Immature natural killer cell (primary cell): ENCODE measurements at regions not wholly inside any gene's neighbourhood (a gene's known extent, or its start where the extent isn't known, plus 50 kb on each side); places are given as distances from the start of the nearest gene placed in this dataset.

Experiments used
- DNase-seq, 3 donors: peaks; one replicate each; pipeline ENCODE4 v3.0.0; 2022; ENCODE audit warnings: mixed read lengths in 1 of 3
- H3K27ac Mint-ChIP-seq, 6 donors: one replicate each; pipeline ENCODE4 v1.8.0; 2020; ENCODE audit warnings: mixed read lengths in 6 of 6, mild to moderate bottlenecking in 5 of 6, inconsistent platforms in 4 of 6, moderate library complexity in 3 of 6
- H3K27me3 Mint-ChIP-seq, 3 donors: one replicate each; pipeline ENCODE4 v1.8.0; 2020 to 2021; ENCODE audit warnings: low read depth in 3 of 3, mild to moderate bottlenecking in 3 of 3, mixed read lengths in 3 of 3, moderate library complexity in 3 of 3, inconsistent platforms in 1 of 3
- H3K36me3 Mint-ChIP-seq, 3 donors: one replicate each; pipeline ENCODE4 v1.8.0; 2020; ENCODE audit warnings: mixed read lengths in 3 of 3, inconsistent platforms in 2 of 3, mild to moderate bottlenecking in 2 of 3
- H3K4me1 Mint-ChIP-seq, 2 donors: one replicate each; pipeline ENCODE4 v1.8.0; 2020; ENCODE audit warnings: inconsistent platforms in 2 of 2, mild to moderate bottlenecking in 2 of 2, mixed read lengths in 2 of 2, moderate library complexity in 1 of 2
- H3K4me3 Mint-ChIP-seq, 5 donors: one replicate each; pipeline ENCODE4 v1.8.0; 2020; ENCODE audit warnings: mild to moderate bottlenecking in 5 of 5, mixed read lengths in 5 of 5, inconsistent platforms in 3 of 5, moderate library complexity in 3 of 5
- H3K9me3 Mint-ChIP-seq, 6 donors: one replicate each; pipeline ENCODE4 v1.8.0; 2020; ENCODE audit warnings: mild to moderate bottlenecking in 6 of 6, mixed read lengths in 6 of 6, inconsistent platforms in 4 of 6, moderate library complexity in 3 of 6

GRCh38 chr4:31283679-31284078, 563.5 kb downstream of the PCDH7 start:
- no peak overlapping the region for H3K4me3 Mint-ChIP-seq
- no peak for DNase-seq
- H3K27me3 Mint-ChIP-seq, result no peaks in the 10 kb centered on the region
- H3K9me3 Mint-ChIP-seq, result peaks cover 5 to 28% (median 13%) of the 10 kb centered on the region in 6 donors
- no peaks in the 10 kb centered on the region for H3K4me1 Mint-ChIP-seq
- H3K36me3 Mint-ChIP-seq, result no peaks in the 10 kb centered on the region
- H3K27ac Mint-ChIP-seq, result no peak overlapping the region

DNA sequence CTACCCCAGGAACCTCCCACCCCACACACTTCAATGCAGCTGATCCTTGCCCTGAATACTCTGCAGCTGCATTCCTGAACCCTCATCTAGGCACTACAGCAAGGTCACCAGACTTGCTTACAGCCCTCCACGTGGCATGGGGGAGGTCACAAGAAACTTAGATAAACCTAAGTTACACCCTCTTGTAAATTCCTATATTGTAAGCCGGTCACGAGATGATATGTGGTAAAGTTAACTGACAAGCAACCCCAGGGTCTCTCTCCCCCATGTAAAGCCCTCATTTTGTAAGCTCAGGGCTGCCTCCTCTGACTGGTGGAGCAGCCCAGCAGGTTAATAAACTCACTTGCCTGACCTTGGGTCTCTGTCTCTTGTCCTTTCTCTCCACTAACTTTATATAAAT, 570.7 kb downstream of the PCDH7 start:
- H3K36me3 Mint-ChIP-seq, result no peaks in the 10 kb centered on the region
- H3K4me3 Mint-ChIP-seq, result no peak overlapping the region
- peaks cover 7 to 33% (median 20%) of the 10 kb centered on the region in 6 donors for H3K9me3 Mint-ChIP-seq
- H3K27me3 Mint-ChIP-seq, result peaks cover 0 to 2% (median 0%) of the 10 kb centered on the region in 3 donors
- H3K4me1 Mint-ChIP-seq, result no peaks in the 10 kb centered on the region
- no peak for DNase-seq
- H3K27ac Mint-ChIP-seq, result no peak overlapping the region

DNA sequence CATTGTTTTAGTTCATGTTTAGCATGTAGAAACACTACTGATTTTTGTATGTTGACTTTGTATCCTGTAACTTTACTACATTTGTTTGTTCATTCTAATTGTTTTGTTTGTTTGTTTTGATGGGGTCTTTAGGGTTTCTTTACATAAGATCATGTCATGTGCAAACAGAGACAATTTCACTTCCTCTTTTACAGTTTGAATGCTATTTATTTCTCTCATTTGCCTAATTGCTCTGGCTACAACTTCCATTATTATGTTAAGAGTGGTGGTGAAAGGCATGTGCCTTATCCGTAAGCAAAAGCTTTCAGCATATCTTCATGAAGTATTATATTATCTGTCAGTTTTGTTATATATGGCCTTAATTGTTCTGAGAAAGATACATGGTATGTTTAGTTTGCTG, 571.1 kb downstream of the PCDH7 start:
- Mint-ChIP-seq H3K27ac (no peak overlapping the region), H3K36me3 (no peaks in the 10 kb centered on the region), H3K4me1 (no peaks in the 10 kb centered on the region), H3K9me3 (peaks cover 7 to 33% (median 20%) of the 10 kb centered on the region in 6 donors), H3K27me3 (peaks cover 0 to 2% (median 0%) of the 10 kb centered on the region in 3 donors), H3K4me3 (no peak overlapping the region)
- no peak for DNase-seq

DNA sequence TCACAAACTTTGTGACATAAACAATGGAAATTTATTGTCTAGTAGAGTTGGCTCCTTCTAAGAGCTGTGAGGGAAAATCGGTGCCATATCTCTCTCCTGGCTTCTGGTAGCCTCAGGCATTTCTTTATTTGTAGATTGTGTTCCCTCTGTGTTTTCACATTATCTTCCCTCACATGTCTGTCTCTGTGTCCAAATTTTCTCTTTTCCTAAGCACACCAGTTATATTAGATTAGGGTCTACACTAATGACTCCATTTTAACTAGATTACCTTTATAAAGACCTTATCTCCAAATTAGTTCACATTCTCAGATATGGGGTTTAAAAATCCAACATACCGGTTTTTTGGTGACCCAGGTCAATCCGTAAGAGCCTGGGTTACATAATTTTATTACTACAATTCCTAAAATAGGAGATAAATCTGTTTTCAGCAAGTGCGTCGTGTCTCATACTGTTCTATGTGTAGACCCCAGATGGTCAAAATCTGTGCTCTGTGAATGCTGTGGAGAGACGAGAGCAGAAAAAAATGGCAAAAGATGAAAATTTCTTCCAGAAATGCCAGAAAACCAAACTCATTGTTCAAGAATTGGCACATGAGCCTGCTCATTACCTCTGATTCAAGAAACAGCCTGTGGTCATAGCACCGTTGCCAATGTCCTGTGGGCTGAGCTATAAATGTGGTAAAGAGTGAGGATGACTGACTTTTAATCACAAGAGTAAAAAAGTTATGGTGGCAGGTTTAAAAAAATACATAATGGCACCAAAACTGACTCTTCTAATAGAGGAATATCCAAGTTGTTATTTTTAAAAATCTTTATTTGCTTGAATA, 574.7 kb downstream of the PCDH7 start:
- no peak overlapping the region for H3K27ac Mint-ChIP-seq
- H3K9me3 Mint-ChIP-seq, result peaks cover 6 to 35% (median 17%) of the 10 kb centered on the region in 6 donors
- DNase-seq, result no peak

DNA sequence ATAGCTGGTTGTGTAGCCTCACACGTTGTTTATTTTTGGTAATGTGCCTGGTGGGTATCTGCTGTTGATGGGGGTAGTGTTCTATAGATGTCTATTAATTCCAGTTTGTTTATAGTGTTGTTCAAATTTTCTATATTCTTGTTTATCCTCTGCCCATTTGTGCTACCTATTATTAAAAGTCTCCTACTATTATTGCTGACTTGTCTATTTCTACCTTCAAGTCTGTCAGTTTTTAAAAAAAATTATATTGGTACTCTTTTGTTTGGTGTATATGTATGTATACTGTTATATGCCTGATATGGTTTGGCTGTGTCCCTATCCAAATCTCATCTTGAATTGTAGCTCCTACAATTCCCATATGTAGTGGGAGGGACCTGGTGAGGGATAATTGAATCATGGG, 578.6 kb downstream of the PCDH7 start:
- H3K27ac Mint-ChIP-seq, result no peak overlapping the region
- H3K9me3 Mint-ChIP-seq, result peaks cover 6 to 26% (median 13%) of the 10 kb centered on the region in 6 donors
- H3K36me3 Mint-ChIP-seq, result no peaks in the 10 kb centered on the region
- peaks cover 0 to 4% (median 0%) of the 10 kb centered on the region in 3 donors for H3K27me3 Mint-ChIP-seq
- DNase-seq, result no peak
- H3K4me3 Mint-ChIP-seq, result no peak overlapping the region
- H3K4me1 Mint-ChIP-seq, result no peaks in the 10 kb centered on the region

More for the DNA sequence above, 574.7 kb downstream of the PCDH7 start:
- Mint-ChIP-seq H3K27me3 (peaks cover 0 to 2% (median 0%) of the 10 kb centered on the region in 3 donors), H3K4me1 (no peaks in the 10 kb centered on the region), H3K36me3 (no peaks in the 10 kb centered on the region), H3K4me3 (no peak overlapping the region)

GRCh38 chr4:31307029-31307428, 586.9 kb downstream of the PCDH7 start:
- Mint-ChIP-seq H3K27me3 (no peaks in the 10 kb centered on the region), H3K4me1 (no peaks in the 10 kb centered on the region), H3K27ac (no peak overlapping the region), H3K9me3 (peaks cover 4 to 67% (median 30%) of the 10 kb centered on the region in 6 donors), H3K4me3 (no peak overlapping the region), H3K36me3 (no peaks in the 10 kb centered on the region)
- no peak for DNase-seq

- Mint-ChIP-seq H3K4me3 (no peak overlapping the region), H3K4me1 (no peaks in the 10 kb centered on the region), H3K27me3 (peaks cover 0 to 1% (median 1%) of the 10 kb centered on the region in 3 donors), H3K36me3 (no peaks in the 10 kb centered on the region), H3K9me3 (peaks cover 4 to 26% (median 14%) of the 10 kb centered on the region in 6 donors), H3K27ac (no peak overlapping the region)
- DNase-seq, result no peak
These were observed 604.6 kb downstream of the PCDH7 start for GRCh38 chr4:31324814-31325213.

- DNase-seq, result no peak
- Mint-ChIP-seq H3K27ac (no peak overlapping the region), H3K36me3 (no peaks in the 10 kb centered on the region), H3K9me3 (peaks cover 4 to 30% (median 14%) of the 10 kb centered on the region in 6 donors), H3K4me1 (no peaks in the 10 kb centered on the region), H3K27me3 (peaks cover 0 to 1% (median 1%) of the 10 kb centered on the region in 3 donors), H3K4me3 (no peak overlapping the region)
These were observed 605.1 kb downstream of the PCDH7 start for GRCh38 chr4:31325300-31325699.

DNA sequence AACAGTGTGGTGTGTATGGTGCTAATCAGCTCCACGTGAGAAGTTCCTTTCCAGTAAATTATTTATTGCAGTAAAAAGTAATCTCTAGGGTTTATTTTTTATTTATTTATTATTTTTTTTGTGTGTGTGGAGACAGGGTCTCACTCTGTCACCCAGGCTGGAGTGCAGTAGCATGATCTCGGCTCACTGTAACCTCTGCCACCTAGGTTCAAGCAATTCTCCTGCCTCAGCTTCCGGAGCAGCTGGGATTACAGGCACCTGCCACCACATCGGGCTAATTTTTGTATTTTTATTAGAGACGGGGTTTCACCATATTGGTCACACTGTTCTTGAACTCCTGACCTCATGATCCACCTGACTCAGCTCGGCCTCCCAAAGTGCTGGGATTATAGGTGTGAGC, 606.9 kb downstream of the PCDH7 start:
- Mint-ChIP-seq H3K4me3 (no peak overlapping the region), H3K27ac (no peak overlapping the region), H3K36me3 (no peaks in the 10 kb centered on the region), H3K4me1 (no peaks in the 10 kb centered on the region), H3K27me3 (peaks cover 0 to 1% (median 1%) of the 10 kb centered on the region in 3 donors), H3K9me3 (peaks cover 6 to 30% (median 17%) of the 10 kb centered on the region in 6 donors)
- no peak for DNase-seq

DNA sequence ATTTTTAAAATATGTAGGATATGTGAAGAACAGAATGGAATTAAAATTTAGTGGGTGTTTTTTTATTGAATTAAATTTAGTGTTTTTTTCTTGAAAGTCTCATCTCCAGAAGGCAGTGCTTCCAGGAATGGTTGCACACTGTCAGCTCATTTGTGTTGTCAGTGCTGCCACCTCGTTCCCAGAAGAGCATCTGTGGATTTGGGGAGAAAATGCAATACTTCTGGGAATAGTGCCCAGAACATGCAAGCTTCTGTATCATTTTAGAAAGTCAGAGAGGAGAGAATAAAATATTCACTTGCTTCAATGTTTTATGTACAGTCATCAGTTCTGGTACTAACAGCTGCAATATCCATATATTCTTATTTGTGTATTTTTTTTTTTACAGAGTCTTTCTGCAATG, 608.8 kb downstream of the PCDH7 start:
- Mint-ChIP-seq H3K27ac (no peak overlapping the region), H3K4me3 (no peak overlapping the region), H3K27me3 (peaks cover 0 to 1% (median 0%) of the 10 kb centered on the region in 3 donors), H3K4me1 (no peaks in the 10 kb centered on the region), H3K9me3 (peaks cover 4 to 25% (median 14%) of the 10 kb centered on the region in 6 donors), H3K36me3 (no peaks in the 10 kb centered on the region)
- DNase-seq, result no peak

- Mint-ChIP-seq H3K4me3 (no peak overlapping the region), H3K27ac (no peak overlapping the region), H3K4me1 (no peaks in the 10 kb centered on the region), H3K9me3 (peaks cover 11 to 38% (median 15%) of the 10 kb centered on the region in 6 donors), H3K36me3 (no peaks in the 10 kb centered on the region), H3K27me3 (peaks cover 0 to 2% (median 0%) of the 10 kb centered on the region in 3 donors)
- no peak for DNase-seq
These were observed 614.1 kb downstream of the PCDH7 start for GRCh38 chr4:31334086-31334910.

DNA sequence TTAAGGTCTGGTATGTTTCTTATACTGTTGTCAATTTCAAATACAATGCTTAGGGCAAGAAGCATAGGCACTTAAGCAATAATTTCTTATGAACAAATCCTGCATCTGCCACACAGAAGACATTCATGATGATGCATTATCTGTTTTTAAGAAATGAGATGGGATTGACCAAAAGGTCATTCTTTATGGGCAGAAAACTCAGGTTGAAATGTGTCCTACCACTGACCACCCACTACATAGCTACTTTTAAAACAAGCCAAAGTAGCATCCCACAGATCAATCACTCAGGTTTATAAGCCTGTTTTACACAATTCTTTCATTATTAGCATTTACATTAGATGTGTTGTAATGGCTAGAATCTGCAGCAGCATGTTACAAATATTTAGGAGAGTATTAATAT, 617.8 kb downstream of the PCDH7 start:
- no peaks in the 10 kb centered on the region for H3K4me1 Mint-ChIP-seq
- no peak overlapping the region for H3K27ac Mint-ChIP-seq
- peaks cover 0 to 2% (median 0%) of the 10 kb centered on the region in 3 donors for H3K27me3 Mint-ChIP-seq
- no peak overlapping the region for H3K4me3 Mint-ChIP-seq
- peaks cover 17 to 65% (median 32%) of the 10 kb centered on the region in 6 donors for H3K9me3 Mint-ChIP-seq
- no peak for DNase-seq
- peaks cover 0 to 4% (median 0%) of the 10 kb centered on the region in 3 donors for H3K36me3 Mint-ChIP-seq

- DNase-seq, result no peak
- Mint-ChIP-seq H3K9me3 (peaks cover 16 to 47% (median 35%) of the 10 kb centered on the region in 6 donors), H3K4me3 (no peak overlapping the region), H3K27ac (no peak overlapping the region), H3K27me3 (no peaks in the 10 kb centered on the region), H3K4me1 (no peaks in the 10 kb centered on the region), H3K36me3 (peaks cover 0 to 4% (median 0%) of the 10 kb centered on the region in 3 donors)
These were observed 621.6 kb downstream of the PCDH7 start for GRCh38 chr4:31341601-31342359.
